Caco-2 (cell line): ENCODE measurements at regions not wholly inside any gene's neighbourhood (a gene's known extent, or its start where the extent isn't known, plus 50 kb on each side); places are given as distances from the start of the nearest gene placed in this dataset.

ENCODE experiments used
- BruUV-seq: library from RNA; stranded (reverse); fragments of 400-500 nt; replicated peaks from 2 replicates; lab custom pipeline; 2021; lab: Mats Ljungman, UMichigan
- CTCF ChIA-PET: fragments of 300-600 bp; sonication (Branson Sonifier 250); formaldehyde crosslinking; loops from one replicate; lab custom pipeline; 2022; ENCODE audit warnings: antibody characterized with exemption; lab: Charles Lee
- POLR2A ChIA-PET: fragments of 300-600 bp; sonication (Branson Sonifier 250); formaldehyde crosslinking; loops from one replicate; lab custom pipeline; 2022; ENCODE audit warnings: antibody characterized with exemption; lab: Charles Lee
- DNase-seq, 2 experiments: peaks; one replicate each; pipeline versions ENCODE4 v3.0.0 to v3.0.0-alpha.2; 2020 to 2022
- H3K27me3 ChIP-seq: replicated peaks from 2 replicates; pipeline ENCODE4 v1.6.0; 2011; ENCODE audit warnings: low read length; ENCODE audit not compliant: control insufficient read depth, insufficient read depth
- H3K36me3 ChIP-seq: 2 replicates; pipeline ENCODE4 v1.5.1; 2011; ENCODE audit warnings: low read length; ENCODE audit not compliant: control insufficient read depth, insufficient read depth
- H3K4me1 ChIP-seq: fragments of 250-450 bp; sonication (Bioruptor Pico); 2 replicates; pipeline ENCODE4 v1.5.1; 2020; ENCODE audit warnings: mild to moderate bottlenecking
- H3K4me3 ChIP-seq: 2 replicates; pipeline ENCODE4 v1.5.1; 2011; ENCODE audit warnings: low read depth, mild to moderate bottlenecking, control low read depth, low read length
- H3K9me3 ChIP-seq: fragments of 250-450 bp; sonication (Bioruptor Pico); 2 replicates; pipeline ENCODE4 v1.5.1; 2020; ENCODE audit warnings: mild to moderate bottlenecking, moderate library complexity
- H3K27ac Mint-ChIP-seq: one replicate; pipeline ENCODE4 v1.8.0; 2022; ENCODE audit warnings: mixed read lengths; ENCODE audit not compliant: unreplicated experiment
- H3K27me3 Mint-ChIP-seq: one replicate; pipeline ENCODE4 v1.8.0; 2022; ENCODE audit warnings: mixed read lengths; ENCODE audit not compliant: insufficient read depth, unreplicated experiment
- H3K36me3 Mint-ChIP-seq: one replicate; pipeline ENCODE4 v1.8.0; 2022; ENCODE audit warnings: mild to moderate bottlenecking, mixed read lengths; ENCODE audit not compliant: insufficient read depth, unreplicated experiment
- H3K4me1 Mint-ChIP-seq: one replicate; pipeline ENCODE4 v1.8.0; 2022; ENCODE audit warnings: low read depth, mixed read lengths; ENCODE audit not compliant: unreplicated experiment
- H3K4me3 Mint-ChIP-seq: one replicate; pipeline ENCODE4 v1.8.0; 2022; ENCODE audit warnings: mild to moderate bottlenecking, moderate library complexity, mixed read lengths; ENCODE audit not compliant: unreplicated experiment
- H3K9me3 Mint-ChIP-seq: one replicate; pipeline ENCODE4 v1.8.0; 2022; ENCODE audit warnings: mixed read lengths; ENCODE audit not compliant: unreplicated experiment
- CTCF ChIP-seq, 2 experiments: fragments of 200-600 bp in 1 of 2; IDR thresholded peaks; 1 replicate in 1 of 2; 2 replicates in 1 of 2; pipeline versions ENCODE4 v1.5.1 to v1.8.0; 2011 to 2022; ENCODE audit warnings: antibody characterized with exemption in 1 of 2, control low read depth in 1 of 2, inconsistent platforms in 1 of 2, low read depth in 1 of 2, low read length in 1 of 2, mild to moderate bottlenecking in 1 of 2, moderate library complexity in 1 of 2; ENCODE audit not compliant: insufficient read depth in 1 of 2, severe bottlenecking in 1 of 2, unreplicated experiment in 1 of 2
- intact Hi-C: fragments of 100-400 bp; cut with micrococcal nuclease; formaldehyde crosslinking; loops from one replicate; pipeline ENCODE4 v1.10.0; 2022; ENCODE audit not compliant: unreplicated experiment

DNA sequence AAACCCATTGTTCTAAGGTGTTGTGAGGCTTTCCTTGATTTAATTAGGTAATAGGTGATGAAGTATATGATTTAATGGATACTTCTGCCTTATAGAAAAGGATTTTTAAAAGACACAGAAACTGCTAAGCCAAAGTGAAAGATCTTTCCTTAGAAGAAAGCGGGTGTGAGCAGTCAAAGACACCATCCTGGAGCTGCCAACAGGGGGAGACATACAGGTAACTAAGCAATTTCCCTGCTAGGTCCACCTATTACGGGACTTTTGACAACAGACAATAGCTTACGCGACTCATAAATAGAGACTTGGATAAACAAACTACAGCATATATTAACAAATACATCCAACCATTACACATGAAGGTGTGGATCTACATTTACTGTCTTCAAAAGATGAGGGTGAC lies 669.5 kb downstream of the SQOR start:
- H3K4me1 ChIP-seq = 0 out of 2 replicates have a peak, but pooled peaks cover 3% of the 10 kb centered on the region
- POLR2A ChIA-PET = no interaction called here
- intact Hi-C loops = no loop called here
- peak; percentile 41 to 42 for TF ChIP-seq CTCF (IDR thresholded peaks at IDR 0.05; ENCODE audit: insufficient read depth in 1 of 2, low read depth in 1 of 2, low read length in 1 of 2, severe bottlenecking in 1 of 2, unreplicated experiment in 1 of 2)
- peak in 1 of 2 experiments; percentile 27 for DNase-seq
- H3K4me3 ChIP-seq = no peak overlapping the region
- H3K36me3 ChIP-seq = no peaks in the 10 kb centered on the region
- no peaks in the 10 kb centered on the region for H3K9me3 ChIP-seq
- H3K27me3 Mint-ChIP-seq = no peaks in the 10 kb centered on the region
- no peaks in the 10 kb centered on the region for H3K4me1 Mint-ChIP-seq
- CTCF ChIA-PET = no interaction called here
- H3K27me3 ChIP-seq = no peaks in the 10 kb centered on the region
- no peaks in the 10 kb centered on the region for H3K36me3 Mint-ChIP-seq
- no peak overlapping the region for H3K4me3 Mint-ChIP-seq
- no TSS peak for BruUV-seq
- no peaks in the 10 kb centered on the region for H3K9me3 Mint-ChIP-seq
- no peak overlapping the region for H3K27ac Mint-ChIP-seq

DNA sequence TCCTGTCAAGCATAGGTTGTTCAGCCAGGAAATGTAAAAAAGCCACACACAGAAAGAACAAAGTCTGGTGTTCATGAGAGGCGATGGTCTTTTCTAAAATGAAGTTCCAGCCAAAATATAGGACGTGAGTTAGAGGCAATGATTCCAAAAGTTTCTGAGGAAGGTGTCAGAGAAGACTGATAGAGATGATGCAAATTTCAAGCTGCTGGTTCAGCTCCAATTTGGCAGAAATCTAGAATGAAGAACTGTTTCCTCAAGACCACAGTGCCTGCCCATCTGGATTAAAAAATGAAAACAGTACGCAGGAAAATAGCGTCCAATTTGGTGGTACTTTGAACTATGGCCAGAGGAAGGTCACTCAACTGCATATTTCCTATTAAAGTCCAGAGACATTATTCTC lies 672.9 kb downstream of the SQOR start:
- H3K27me3 ChIP-seq = no peaks in the 10 kb centered on the region
- no peaks in the 10 kb centered on the region for H3K9me3 Mint-ChIP-seq
- H3K4me3 ChIP-seq = no peak overlapping the region
- H3K36me3 Mint-ChIP-seq = no peaks in the 10 kb centered on the region
- no peaks in the 10 kb centered on the region for H3K9me3 ChIP-seq
- H3K27ac Mint-ChIP-seq = no peak overlapping the region
- H3K4me1 Mint-ChIP-seq = no peaks in the 10 kb centered on the region
- 0 out of 2 replicates have a peak, but pooled peaks cover 3% of the 10 kb centered on the region for H3K4me1 ChIP-seq
- no peaks in the 10 kb centered on the region for H3K36me3 ChIP-seq
- intact Hi-C loops = no loop called here
- ChIA-PET CTCF (no interaction called here), POLR2A (no interaction called here)
- no peak overlapping the region for H3K4me3 Mint-ChIP-seq
- no peak for TF ChIP-seq CTCF (IDR thresholded peaks at IDR 0.05; ENCODE audit: insufficient read depth in 1 of 2, low read depth in 1 of 2, low read length in 1 of 2, severe bottlenecking in 1 of 2, unreplicated experiment in 1 of 2)
- no peak for DNase-seq
- BruUV-seq = no TSS peak
- H3K27me3 Mint-ChIP-seq = no peaks in the 10 kb centered on the region

DNA sequence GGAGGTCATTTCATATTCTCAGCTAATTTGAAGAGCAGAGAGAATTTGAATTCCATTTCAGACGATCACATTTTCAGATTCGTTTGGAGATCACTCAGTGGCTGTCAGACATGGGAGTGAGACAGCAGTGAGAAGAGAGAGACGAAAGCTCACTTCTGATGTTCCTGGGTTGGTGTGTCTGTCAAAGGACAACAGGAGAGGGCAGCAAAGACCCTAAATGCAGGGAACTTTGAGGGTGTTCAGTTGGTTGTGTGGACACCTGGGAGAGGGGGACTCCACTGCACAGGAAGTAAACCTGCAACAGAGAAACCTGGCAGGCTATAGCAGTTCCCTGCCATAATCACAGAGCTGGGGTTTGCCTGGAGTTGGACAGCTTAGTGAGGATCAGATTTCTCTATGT lies 675.1 kb downstream of the SQOR start:
- CTCF ChIA-PET = no interaction called here
- intact Hi-C loops = loop anchor here (1.0 to 10.0 kb wide), 2 partner anchors 345 to 595 kb away; no protein-coding TSS in a partner anchor
- DNase-seq = no peak
- Histone ChIP-seq H3K27me3 (no peaks in the 10 kb centered on the region), H3K9me3 (no peaks in the 10 kb centered on the region), H3K36me3 (no peaks in the 10 kb centered on the region), H3K4me3 (no peak overlapping the region), H3K4me1 (0 out of 2 replicates have a peak, but pooled peaks cover 3% of the 10 kb centered on the region)
- TF ChIP-seq CTCF (IDR thresholded peaks at IDR 0.05; ENCODE audit: insufficient read depth in 1 of 2, low read depth in 1 of 2, low read length in 1 of 2, severe bottlenecking in 1 of 2, unreplicated experiment in 1 of 2) = no peak
- no TSS peak for BruUV-seq
- POLR2A ChIA-PET = no interaction called here
- Mint-ChIP-seq H3K9me3 (no peaks in the 10 kb centered on the region), H3K36me3 (no peaks in the 10 kb centered on the region), H3K4me1 (no peaks in the 10 kb centered on the region), H3K4me3 (no peak overlapping the region), H3K27me3 (no peaks in the 10 kb centered on the region), H3K27ac (no peak overlapping the region)
